ENCODE measurements at regions not wholly inside any gene's neighbourhood (a gene's known extent, or its start where the extent isn't known, plus 50 kb on each side); places are given as distances from the start of the nearest gene placed in this dataset.

DNA sequence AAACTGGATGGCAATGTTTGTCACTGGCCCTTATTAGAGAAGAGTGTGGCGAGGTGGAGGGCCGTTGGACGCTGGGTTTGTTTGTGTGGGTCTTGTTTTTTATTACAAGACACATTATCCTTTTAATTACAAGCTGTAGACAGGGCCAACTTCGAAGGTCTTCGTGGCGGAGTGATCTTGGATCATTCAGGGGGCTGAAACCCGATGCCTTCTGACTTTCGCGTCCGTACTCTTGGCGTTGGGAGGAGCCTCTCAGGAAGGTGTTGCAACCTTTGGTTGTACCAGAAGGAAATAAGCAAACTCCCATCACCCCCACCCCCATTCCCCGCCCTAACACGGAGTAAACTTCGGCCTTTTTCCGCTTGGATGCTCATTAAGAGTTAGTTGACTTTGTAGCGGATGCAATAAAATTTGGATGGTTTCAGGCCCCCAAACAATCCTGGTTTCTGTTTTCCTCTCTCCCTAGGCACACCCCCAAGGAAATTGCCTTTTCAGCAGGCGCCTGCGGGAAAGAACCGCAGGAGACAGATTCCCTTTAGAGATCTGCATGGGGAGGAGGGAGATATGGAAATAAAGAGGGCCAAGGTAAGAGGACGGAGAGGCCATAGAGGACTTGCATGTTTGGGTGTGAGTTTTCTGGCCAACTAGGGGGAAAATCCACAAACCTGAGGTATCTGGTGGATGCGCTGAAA, 294.5 kb upstream of the NFE2L3 start:
- TF ChIP-seq, protein P1, sequence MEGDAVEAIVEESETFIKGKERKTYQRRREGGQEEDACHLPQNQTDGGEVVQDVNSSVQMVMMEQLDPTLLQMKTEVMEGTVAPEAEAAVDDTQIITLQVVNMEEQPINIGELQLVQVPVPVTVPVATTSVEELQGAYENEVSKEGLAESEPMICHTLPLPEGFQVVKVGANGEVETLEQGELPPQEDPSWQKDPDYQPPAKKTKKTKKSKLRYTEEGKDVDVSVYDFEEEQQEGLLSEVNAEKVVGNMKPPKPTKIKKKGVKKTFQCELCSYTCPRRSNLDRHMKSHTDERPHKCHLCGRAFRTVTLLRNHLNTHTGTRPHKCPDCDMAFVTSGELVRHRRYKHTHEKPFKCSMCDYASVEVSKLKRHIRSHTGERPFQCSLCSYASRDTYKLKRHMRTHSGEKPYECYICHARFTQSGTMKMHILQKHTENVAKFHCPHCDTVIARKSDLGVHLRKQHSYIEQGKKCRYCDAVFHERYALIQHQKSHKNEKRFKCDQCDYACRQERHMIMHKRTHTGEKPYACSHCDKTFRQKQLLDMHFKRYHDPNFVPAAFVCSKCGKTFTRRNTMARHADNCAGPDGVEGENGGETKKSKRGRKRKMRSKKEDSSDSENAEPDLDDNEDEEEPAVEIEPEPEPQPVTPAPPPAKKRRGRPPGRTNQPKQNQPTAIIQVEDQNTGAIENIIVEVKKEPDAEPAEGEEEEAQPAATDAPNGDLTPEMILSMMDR (IDR thresholded peaks at IDR 0.05; ENCODE audit: low read depth, low read length) = no peak
- H3K4me3 ChIP-seq (replicated peaks in 1 of 2; ENCODE audit: low read depth in 2 of 2, low read length in 2 of 2) = peak overlapping the region; percentile 50 to 61
- peak; percentile 38 to 40 for DNase-seq (ENCODE audit: low read depth in 2 of 2)

DNA sequence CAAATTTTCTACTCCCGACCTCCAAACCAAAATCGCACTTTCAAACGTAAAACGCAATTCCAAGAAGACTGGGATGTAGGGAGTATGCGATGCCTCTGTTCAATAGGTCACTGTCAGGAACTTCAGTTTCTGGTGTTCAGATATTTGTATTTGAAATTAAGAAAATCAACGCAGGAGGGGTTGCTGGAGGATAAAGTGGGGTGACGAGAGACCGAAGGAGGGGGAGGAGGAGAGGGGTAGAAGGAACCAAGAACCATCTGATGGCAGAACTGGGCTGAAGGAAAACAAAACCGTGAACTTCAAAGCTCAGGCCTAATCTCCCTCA, 293.8 kb upstream of the NFE2L3 start:
- no peak for DNase-seq (ENCODE audit: low read depth in 2 of 2)

DNA sequence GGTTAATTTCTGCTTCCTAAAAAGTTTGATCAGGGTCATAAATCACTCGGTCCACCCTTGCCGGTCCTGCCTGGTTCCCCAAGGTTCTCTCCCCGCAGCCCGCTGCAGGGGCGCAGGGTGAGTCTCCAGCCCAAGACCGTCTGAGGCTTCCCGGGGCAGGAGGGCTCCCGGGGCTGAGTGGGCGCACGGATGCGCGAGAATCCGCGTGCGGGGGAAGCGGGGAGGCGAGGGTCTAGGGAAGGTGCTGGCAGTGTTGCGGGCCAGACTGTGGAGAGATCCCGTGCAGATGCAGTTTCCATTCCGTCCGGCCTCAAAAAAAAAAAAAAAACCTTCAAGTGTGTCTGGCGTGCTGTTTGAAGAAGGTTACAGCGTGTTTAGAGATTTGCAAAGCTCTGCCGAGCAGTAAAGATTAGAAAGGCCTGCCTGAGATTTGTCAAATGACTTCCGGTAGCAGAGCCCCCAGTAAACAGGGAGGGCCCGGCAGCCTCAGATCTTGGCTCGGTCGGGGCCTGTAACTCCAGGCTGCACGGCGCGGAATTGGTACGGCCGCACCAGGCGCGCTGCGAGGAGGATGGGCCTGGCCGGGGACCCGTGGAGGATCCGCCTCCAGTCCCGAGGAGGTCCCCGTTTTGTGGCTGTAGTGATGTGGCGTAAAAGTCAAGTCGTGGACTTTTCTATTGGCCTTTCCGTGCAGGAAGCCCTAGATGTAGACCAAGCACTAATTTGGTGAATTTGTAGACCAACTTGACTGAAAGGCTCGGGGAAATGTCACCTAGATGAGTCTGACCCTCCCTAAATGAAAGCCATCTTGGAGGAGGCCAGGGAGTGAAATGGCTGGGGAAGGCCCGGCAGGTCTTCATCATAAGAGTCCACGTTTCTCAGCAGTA, 293.2 kb upstream of the NFE2L3 start:
- TF ChIP-seq, protein P1 (IDR thresholded peaks at IDR 0.05; ENCODE audit: low read depth, low read length) = no peak
- DNase-seq (ENCODE audit: low read depth in 2 of 2) = no peak
- H3K4me3 ChIP-seq (replicated peaks in 1 of 2; ENCODE audit: low read depth in 2 of 2, low read length in 2 of 2) = no peak overlapping the region

More for the DNA sequence above, 293.8 kb upstream of the NFE2L3 start:
- TF ChIP-seq, protein P1 (IDR thresholded peaks at IDR 0.05; ENCODE audit: low read depth, low read length) = no peak
- H3K4me3 ChIP-seq (replicated peaks in 1 of 2; ENCODE audit: low read depth in 2 of 2, low read length in 2 of 2) = no peak overlapping the region

DNA sequence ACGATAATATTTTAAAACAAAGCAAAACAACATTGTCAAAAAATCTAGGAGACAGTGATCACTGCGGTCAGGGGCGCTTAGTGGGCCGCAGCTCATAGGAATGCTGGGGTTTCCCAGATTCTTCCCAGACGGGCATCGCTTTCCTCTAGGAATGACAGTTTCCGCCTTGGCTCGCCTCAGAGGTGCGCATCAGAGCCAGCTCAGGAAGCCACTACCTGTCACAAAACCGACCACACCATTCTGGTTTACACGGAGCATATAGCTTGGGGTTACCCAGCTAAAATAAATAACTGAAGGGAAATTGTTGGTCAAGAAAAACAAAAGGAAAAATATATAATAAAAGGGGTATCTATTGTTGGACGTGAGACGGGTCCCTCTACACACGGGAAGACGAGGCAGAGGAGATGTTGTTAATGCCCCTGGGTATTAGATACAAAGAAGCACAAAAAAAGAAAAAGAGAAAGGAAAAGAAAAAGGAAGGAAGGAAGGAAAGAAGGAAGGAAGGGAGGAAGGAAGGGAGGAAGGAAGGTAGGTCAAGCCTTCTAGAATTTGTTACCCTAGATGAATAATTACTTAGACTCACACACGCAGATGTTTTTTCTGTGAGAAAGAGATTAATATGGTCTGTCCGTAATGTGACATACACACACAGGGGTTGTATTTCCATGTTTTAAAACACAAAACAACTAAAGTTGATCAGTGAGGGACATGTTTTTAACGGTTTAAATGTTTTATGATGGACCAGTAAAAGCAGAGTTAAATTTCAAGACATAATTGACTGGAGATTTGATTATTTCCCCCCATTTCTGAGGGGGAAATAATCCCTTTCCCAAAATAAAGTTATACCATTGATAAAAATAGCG, 292.4 kb upstream of the NFE2L3 start:
- DNase-seq (ENCODE audit: low read depth in 2 of 2) = no peak
- TF ChIP-seq, protein P1 (IDR thresholded peaks at IDR 0.05; ENCODE audit: low read depth, low read length) = no peak
- no peak overlapping the region for H3K4me3 ChIP-seq (replicated peaks in 1 of 2; ENCODE audit: low read depth in 2 of 2, low read length in 2 of 2)

DNA sequence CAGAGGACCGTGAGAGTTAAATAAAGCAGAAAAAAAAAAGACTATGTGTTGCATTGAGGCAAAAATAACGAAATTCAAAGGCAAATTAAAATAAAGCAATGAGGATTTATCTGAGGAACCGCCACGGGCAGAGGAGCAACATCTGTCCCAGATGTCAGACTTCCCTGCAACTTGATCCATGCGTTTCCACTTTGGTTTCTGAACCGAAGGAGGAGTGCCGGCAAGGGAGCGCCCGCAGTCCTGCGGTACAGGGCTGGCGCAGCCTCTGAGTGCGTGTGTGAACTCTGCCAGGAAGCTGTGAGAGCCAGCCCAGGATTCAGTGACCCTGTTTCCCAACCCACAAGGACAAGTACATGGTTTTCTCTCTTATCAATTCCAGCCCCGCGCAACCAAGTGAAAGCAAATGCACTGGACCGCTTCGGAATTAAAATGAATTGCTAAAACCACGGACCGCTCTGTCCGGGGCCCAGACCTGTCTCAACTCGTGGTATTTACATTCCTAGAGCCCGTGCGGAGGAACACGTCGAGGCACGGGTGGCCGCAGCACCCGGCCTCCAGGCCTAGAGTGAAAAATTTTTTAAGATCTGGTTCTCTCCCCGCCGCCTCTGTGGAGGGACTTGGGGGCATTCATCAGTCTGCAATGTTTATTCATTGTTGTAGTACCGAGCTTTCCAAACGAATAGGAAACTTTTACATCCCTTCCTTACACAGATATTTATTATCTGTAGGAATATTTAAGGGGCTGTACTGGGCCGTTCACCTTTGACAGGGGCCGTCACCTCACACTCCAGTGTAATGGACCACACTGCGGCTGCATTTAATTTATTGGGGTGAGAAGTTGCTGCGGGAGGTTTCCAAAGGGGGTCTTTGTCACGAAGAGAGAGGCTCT, 291.5 kb upstream of the NFE2L3 start:
- TF ChIP-seq, protein P1 (IDR thresholded peaks at IDR 0.05; ENCODE audit: low read depth, low read length) = no peak
- H3K4me3 ChIP-seq (replicated peaks in 1 of 2; ENCODE audit: low read depth in 2 of 2, low read length in 2 of 2) = no peak overlapping the region
- no peak for DNase-seq (ENCODE audit: low read depth in 2 of 2)

DNA sequence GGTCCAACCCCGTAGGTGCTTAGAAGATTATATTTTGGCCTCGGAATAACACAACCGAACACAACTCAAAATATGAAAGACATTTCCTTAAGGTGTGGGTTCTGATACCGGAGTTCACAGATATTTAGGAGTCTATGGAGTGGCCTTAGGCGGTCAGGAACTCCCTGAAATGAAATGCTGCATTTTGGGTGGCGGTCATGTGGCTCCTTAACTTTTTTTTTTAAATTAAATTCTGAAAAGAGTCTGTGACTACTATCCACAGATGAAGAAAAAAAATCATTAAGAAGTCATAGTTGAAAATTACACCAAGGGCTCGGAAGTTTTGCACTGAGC, 290.9 kb upstream of the NFE2L3 start:
- DNase-seq (ENCODE audit: low read depth in 2 of 2) = no peak
- TF ChIP-seq, protein P1 (IDR thresholded peaks at IDR 0.05; ENCODE audit: low read depth, low read length) = no peak
- no peak overlapping the region for H3K4me3 ChIP-seq (replicated peaks in 1 of 2; ENCODE audit: low read depth in 2 of 2, low read length in 2 of 2)
